HG03354 (cell line): ENCODE measurements at regions not wholly inside any gene's neighbourhood (a gene's known extent, or its start where the extent isn't known, plus 50 kb on each side); places are given as distances from the start of the nearest gene placed in this dataset.
"Not testable (repeated sequence)": the region's sequence is repeated elsewhere in the genome, so short reads cannot be mapped to it uniquely, and the experiment has no call there.

Experiments used
- ATAC-seq: cut with Tn5 transposase; IDR thresholded peaks from one replicate; pipeline ENCODE4 v1.9.1; 2021; ENCODE audit warnings: mild to moderate bottlenecking; ENCODE audit not compliant: unreplicated experiment, poor library complexity, severe bottlenecking

DNA sequence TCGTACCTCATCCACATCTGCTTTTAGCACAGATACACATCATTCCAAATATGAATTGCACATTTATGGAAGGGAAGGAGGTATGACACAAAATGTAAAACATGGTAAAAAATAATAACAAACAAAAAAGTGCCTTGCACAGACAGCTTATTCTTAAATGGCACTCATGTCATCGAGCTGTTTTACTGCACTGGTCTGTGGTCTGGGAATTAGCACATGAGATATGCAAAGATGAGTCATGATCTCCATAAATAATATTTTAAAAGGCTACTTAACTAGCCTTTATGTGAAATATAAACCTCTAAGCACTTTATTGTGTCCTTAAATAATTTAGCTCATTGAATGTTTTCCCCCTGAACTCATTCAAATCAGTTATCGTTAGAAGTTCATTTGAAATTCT lies 142.2 kb upstream of the ZNF385D start:
- no peak for ATAC-seq

DNA sequence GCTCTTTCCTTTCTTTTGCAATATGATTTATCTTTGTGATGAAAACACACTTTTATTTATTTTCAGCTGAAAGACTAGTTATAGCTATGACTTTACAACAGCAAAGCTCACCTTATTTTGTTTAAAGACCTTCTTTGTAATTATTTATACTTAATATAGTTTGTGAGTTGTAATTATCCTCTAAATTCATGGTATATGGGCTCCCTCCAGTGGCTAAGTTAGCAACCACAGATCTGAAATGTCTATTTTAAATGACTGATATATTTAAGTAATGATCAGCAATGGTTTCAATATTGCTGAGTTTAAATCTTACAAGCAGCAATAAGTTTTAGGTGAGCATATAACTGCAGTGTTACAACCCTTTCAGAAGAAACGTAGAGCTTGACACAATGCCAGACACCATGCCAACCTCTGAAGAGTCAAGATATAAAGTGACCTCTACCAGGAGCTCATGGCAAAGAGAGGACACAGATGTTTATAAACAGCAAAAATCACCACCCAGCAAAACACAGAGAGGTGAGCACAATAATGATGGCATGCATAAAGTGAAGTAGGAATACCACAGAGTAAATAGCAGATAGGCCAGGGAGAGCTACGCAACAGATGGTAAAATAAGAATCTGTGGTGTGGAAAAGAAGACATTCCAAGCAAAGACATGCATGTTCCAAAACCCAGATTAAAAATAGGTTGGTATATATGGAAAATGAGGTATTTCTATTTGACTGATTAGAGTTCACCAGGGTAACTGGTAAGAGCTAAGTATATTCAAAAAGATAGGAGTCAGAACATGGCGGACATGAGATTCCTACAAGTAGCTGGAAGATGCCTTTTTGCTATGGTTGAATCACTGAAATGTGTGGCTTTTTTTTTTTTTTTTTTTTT lies 143.7 kb upstream of the ZNF385D start:
- no peak for ATAC-seq

DNA sequence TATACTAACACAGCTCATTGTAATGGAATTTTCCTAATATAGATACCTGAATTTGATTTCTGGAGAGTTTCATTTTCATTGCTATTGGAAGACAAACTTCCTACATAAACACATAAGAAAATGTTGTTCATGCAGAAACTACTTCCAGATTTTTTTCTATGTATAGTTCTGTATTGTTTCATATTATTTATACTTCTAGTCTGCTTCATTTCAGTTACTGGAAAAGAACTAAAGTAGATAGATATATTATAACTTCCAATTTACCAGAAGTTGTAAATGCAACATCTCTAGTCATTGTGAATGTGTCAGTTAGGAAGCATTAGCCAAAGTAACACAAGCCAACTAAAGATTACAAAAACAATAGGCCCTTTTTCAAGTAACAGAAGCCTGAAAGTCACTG lies 147.3 kb upstream of the ZNF385D start:
- ATAC-seq: no peak

DNA sequence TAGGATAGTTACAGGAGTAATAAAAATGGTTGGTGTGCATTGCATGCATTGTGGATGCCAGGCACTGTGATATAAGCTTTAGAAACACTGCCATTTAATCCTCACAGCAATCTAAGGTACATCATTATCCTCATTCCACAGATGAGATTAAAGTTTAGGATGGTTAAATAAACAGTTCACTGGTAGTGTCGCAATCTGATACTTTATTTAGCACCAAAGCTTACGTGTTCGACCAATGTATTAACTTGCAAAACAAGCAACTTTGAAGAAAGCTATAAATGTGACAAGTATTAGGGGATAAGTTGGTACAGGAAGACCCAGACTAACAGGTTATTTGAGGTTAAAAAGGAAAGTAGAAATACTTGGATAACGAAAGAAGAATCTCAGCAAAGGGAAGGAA lies 150.5 kb upstream of the ZNF385D start:
- no peak for ATAC-seq

DNA sequence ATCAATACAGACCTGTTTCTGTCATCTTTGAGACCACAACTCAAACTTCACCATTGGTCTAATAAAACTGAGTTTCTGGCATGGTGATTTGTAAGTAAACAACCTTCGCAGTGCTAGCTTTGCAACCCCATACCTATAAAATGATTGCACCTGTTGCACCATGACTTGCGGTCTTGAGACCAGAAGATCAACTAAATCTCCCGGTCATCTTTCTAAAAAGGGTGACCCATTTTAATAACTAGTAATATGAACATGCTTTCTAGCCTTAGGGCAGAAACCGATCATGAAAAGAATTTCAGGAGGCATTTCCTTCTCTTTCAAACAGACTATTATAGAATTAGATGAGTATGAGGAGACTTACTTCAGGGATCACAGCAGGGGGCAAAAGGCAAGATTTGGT lies 151.9 kb upstream of the ZNF385D start:
- no peak for ATAC-seq

DNA sequence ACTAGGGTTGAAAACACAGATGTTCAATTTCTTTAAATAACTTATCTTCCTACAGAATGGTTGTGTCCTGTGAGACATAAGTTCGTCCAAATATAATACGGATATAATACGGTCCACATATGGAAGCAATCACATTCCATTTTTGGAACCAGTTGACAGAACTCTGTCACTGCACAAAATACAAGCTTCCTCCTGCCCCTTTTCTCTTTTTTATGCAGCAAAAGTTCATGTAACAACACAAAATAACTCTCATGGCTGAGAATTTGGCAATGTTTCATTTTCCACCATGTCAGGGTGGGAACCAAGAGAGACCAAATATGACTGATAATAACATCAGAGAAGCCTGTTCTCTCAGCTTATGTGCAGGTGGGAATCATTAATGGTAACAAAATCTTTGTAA lies 158.1 kb upstream of the ZNF385D start:
- ATAC-seq: no peak

DNA sequence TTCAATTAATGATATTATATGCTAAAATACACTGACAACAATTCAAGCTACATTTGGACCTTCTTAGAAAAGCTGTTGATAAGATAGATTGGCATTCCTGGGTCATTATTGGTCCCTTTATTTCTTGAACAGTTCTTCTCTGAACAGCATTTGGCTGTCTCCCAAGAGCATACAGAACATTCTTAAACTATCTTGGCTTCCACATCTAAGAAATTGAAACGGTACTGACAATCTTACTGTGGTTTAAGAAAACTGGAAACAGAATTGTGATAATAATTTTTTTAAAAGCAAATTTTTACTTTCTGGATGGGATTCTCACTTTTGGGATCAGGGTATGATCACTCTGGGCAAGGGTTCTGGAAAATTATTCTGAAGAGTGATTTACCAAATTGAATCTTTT lies 161.7 kb upstream of the ZNF385D start:
- no peak for ATAC-seq

DNA sequence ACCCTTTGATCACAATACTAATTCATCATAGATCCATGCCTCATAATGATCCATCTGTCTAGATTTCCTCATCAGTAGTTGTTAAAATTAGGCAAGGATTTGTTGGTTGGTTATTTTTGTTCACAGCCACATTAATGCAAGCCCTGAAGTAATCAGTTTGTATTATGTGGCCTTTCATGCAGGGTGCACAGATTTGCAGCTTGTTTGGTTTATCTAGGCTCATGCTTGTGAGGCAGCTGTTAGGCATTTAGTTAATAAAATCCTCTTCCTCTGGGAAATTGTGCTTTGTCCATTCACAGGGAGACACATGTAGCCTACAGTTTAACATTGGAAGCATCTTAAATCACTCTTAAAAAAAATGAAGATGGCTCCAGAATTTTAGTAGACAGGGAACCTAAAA lies 162.8 kb upstream of the ZNF385D start:
- no peak for ATAC-seq

DNA sequence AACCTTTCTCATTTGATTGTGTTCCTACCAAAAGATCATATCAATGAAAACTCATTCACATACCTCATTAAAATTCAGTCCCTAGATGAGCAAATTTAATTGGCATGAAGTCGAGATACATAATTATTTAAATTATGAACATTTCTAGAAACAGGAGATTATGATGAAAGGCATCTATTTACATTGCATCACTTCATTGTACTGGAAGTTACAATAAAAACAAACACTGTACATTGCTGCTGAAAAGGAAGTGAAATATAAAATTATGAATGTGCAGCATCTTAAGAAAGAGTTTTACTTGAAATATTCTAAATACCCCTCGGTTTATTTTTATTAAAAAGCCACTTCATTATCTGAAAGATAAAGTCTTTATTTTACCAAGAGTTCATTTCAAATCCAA lies 163.4 kb upstream of the ZNF385D start:
- no peak for ATAC-seq

DNA sequence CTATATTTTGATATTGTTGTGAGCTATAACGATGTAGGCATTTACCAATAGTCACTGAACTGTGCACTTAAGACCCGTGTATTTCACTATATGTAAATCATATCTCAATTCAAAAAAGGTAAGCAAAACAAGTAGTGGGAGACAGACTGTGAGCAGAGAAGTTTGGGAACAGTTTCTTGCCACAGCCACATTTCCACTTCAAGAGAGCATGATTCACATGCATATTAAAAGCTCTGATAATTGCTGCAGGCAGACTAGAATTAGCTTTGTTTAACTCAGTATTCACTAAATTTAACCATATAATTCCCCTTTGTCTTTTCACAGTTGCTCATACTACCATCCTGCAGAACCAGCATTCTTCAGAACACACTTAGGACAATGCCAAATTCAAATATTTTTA lies 168.4 kb upstream of the ZNF385D start:
- no peak for ATAC-seq

DNA sequence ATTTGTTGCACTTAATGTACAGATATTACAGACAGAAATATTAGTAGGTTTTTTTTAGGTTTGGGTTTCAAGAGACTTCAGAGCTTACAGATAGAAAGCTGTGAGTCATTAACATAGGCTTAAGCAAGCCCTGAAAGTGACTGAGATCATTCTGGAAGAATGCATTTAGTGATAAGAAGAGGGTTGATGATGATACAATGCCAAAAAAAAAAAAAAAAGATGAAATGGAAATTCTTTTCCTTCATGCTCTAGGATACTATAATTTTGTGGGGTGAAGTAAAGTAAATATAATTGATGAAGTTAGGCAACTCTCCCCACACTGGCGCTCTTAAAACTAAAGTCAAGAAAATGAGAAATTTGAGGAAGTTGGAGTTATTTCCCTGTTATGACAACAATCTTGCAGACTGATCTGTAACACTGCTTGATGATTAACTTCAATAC lies 169.4 kb upstream of the ZNF385D start:
- ATAC-seq: no peak

DNA sequence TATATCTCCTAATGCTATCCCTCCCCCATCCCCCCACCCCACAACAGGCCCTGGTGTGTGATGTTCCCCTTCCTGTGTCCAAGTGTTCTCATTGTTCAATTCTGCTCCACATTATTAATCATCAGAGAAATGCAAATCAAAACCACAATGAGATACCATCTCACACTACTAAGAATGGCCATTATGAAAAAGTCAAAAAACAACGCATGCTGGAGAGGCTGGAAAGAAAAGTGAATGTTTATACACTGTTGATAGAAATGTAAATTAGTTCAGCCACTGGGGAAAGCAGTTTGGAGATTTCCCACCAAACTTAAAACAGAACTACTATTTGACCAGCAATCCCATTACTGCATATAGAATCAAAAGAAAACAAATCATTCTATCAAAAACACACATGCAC lies 172.1 kb upstream of the ZNF385D start:
- not testable (repeated sequence) for ATAC-seq

DNA sequence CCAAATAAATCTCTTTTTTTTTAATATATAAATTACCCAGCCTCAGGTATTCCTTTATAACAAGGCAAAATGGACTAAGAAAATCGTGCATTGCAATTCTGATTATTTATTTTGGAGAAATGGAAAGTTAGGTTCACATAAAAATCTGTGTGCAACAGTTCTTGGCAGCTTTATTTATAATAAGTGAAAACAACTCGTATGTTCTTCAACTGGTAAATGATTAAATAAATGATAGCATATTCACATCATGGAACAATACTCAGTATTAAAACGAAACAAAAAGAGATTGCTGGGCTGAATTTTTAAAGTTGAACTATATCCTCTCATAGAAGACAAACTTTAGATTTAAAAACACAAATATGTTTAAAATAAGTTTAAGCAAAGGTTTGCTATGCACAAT lies 176.3 kb upstream of the ZNF385D start:
- ATAC-seq: no peak

DNA sequence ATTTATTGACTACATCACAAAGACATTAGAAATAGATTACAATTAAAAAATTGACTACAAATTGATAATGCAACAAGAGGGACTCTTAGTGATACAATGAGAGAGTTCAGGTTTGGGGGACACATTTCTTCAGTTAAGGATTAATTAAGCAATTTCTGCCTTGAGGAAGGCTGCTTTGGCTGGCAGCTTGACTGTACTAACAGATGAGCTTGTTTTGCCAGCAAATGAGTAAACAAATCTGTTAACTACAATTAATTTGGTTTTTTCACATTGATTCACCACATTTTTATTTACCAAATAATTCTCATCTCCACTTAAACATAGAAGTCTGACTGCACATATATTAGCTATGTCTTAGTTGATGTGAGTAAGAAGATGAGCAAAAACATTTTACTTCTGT lies 183.6 kb upstream of the ZNF385D start:
- ATAC-seq: no peak

DNA sequence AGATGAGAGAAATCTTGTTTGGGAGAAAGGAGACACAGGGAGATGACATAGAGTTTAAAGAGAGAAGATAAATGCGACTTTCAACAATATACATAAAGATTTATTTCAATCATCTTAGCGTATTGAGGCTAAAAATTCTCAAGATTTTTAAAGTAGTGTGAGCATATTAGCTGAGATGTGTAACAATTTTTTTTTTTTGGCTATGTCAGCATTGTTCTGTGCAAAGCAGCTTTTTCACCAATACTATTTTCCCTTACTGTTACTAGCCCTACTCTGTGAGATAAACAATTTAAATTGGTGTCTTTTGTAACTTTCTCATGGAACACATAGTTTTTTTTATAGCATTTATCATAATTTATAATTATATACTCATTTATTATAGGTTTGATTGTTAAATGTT lies 185.2 kb upstream of the ZNF385D start:
- ATAC-seq: no peak

DNA sequence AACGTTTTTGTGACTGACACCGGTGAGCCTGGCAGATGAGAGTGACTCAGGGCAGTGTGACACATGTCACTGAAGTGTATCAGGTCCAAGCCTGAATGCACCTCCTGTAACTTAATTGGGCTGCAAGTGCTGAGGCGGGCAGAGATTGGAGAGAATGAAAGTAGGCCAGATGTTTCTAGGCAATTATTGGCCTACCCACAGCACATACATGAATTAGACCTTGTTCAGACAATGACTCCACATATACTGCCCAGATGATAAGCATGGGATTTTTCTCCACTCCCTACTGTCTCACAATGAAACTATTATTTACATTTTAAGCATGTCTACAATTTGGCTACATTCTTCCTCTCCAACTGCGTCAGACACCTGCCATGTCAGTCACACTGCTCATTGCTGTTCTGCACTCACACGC lies 187.3 kb upstream of the ZNF385D start:
- no peak for ATAC-seq

DNA sequence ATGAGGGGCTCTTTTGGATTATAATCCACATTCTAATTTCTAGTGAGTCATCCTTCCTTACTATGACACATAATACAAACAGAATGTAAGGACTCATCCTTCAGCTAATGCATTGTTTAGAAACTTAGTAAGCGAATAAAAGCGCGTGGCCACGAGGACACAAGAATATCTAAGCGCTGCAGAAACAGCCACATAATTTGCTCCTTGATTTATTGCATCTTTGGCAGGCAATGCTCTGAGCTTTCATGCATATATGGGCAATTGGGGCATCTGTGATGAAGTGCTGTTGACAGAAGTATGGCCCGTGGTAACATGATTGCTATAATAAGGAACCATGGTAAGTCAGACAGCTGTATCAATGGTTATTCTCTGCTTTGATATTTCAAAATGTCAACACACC lies 191.3 kb upstream of the ZNF385D start:
- ATAC-seq: no peak

DNA sequence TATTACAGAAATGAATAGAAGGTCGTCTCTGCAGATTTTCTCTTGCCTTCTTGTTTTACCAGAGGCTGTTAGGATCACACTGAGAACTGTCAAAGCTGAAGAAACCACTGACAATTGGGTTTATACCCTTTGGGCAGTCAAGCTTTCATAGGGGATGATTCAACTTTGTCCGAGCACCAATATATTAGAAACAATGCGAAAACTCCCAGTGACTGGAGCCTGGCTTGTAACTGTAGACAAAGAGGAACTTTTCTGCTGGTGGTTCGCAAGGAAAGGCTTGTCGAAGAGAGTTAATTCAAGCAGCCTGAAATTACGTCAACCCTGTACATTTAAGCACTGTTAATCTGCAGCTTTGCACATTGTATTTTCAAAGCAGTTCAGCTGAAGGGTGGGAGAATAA lies 193.2 kb upstream of the ZNF385D start:
- ATAC-seq: no peak

DNA sequence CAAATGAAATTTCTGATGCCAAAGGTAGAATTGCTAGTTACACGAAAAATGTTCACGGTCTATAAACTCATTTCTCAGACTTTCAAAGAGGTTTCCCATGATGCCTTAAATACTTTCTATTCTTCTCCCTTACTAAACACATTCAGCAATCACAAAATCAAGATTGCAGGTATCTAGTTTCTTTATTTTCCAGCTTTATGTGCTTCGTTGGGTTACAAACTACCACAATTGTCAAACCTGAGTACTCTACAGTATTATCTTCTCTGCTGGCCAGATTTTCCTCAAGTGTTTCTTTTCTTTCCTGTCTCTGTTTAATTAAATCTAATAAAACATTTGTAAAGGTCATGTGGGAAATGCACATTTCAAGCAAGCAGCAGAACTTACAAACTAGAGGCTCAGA lies 201.8 kb upstream of the ZNF385D start:
- no peak for ATAC-seq

DNA sequence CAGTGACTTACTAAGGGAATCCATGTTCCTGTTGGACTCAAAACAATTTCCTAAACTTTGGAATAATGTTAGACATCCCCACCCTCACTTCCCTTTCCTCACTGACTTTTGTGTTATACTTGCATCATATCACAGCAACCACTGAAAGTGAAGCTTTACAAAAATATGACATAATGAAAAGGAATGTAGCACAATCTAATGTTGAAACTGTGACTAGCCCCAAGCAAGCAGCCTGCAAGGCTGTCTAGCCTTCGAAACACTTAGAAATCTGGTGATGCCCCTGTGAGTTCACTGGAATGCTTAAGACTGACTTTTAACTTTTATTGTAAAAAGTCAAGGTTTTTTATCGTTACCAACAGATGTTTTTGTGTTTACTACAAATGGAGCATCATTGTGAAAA lies 203.7 kb upstream of the ZNF385D start:
- no peak for ATAC-seq

DNA sequence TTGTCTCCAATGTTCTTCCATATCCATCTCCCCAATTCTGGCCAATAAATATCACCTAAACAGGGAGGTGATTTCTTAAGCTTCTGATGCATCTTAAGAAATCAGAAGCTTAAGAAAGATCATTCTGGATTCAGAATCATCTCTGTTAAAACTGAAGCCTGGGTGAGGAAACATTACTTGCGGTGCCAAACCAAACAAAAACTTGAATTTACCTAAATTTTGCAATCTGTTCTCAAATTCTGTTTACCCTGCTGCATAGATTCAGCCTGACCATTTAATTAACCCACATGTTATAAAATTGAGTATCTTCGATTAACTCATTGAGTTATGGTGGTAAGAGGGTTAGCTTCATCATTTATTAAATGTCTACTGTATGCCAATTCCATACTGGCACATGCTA lies 204.4 kb upstream of the ZNF385D start:
- ATAC-seq: no peak

DNA sequence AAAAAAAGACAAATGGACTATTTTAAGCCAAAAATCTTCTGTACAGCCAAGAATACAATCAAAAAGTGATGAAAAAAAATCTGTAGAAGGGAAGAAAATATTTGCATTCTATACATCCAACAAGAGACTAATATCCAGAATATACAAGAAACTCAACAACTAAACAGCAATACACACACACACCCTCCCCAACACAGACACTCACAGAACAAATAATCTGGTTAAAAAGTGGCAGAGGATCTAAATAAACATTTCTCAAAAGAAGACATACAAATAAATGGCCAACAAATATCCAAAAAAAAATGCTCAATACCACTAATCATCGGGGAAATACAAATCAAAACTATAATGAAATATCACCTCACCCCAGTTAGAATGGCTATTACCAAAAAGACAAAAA lies 209.0 kb upstream of the ZNF385D start:
- no peak for ATAC-seq
